ENCODE measurements at regions not wholly inside any gene's neighbourhood (a gene's known extent, or its start where the extent isn't known, plus 50 kb on each side); places are given as distances from the start of the nearest gene placed in this dataset.

GRCh38 chr20:50304923-50305635, 114.4 kb downstream of the CEBPB start:
- TF ChIP-seq CTCF (conservative IDR thresholded peaks at IDR 0.05) (no peak), EZH2 (IDR thresholded peaks at IDR 0.05; ENCODE audit: low read depth) (no peak)

Data from PC-9 (cell line).